SU-DHL-6 (cell line): ENCODE measurements at regions not wholly inside any gene's neighbourhood (a gene's known extent, or its start where the extent isn't known, plus 50 kb on each side); places are given as distances from the start of the nearest gene placed in this dataset.

Experiments used
- H2AFZ ChIP-seq: fragments of 200-600 bp; sonication (generic); 2 replicates; pipeline ENCODE4 v1.6.1; 2014; ENCODE audit warnings: low read depth, mild to moderate bottlenecking, moderate library complexity, mixed read lengths, antibody characterized with exemption, low read length; ENCODE audit not compliant: severe bottlenecking
- H3F3A ChIP-seq: fragments of 200-600 bp; shearing (Covaris generic); 2 replicates; pipeline ENCODE4 v1.6.0; 2016; ENCODE audit warnings: antibody characterized with exemption, mild to moderate bottlenecking; ENCODE audit not compliant: insufficient read depth
- H3K27ac ChIP-seq: fragments of 200-600 bp; sonication (generic); 2 replicates; pipeline ENCODE4 v1.5.1; 2016; ENCODE audit warnings: low read depth, mild to moderate bottlenecking, low read length, moderate library complexity, mixed read lengths
- H3K27me3 ChIP-seq: fragments of 200-600 bp; sonication (generic), shearing (Covaris generic); 2 replicates; pipeline ENCODE4 v1.6.0; 2014; ENCODE audit warnings: mild to moderate bottlenecking, low read length
- H3K36me3 ChIP-seq: fragments of 200-600 bp; sonication (generic); 2 replicates; pipeline ENCODE4 v1.6.1; 2014; ENCODE audit warnings: mild to moderate bottlenecking, low read length, mixed read lengths
- H3K4me2 ChIP-seq: fragments of 300-600, 200-600 bp; shearing (Covaris generic), sonication (generic); 2 replicates; pipeline ENCODE4 v1.6.0; 2014; ENCODE audit warnings: low read length, low read depth, mild to moderate bottlenecking; ENCODE audit not compliant: poor library complexity, severe bottlenecking
- H3K4me3 ChIP-seq: fragments of 200-600 bp; sonication (generic); 2 replicates; pipeline ENCODE4 v1.5.1; 2014; ENCODE audit warnings: antibody characterized with exemption, low read length, mild to moderate bottlenecking, mixed read lengths; ENCODE audit not compliant: insufficient read depth, poor library complexity, severe bottlenecking
- H3K79me2 ChIP-seq: fragments of 200-600 bp; sonication (generic); 2 replicates; pipeline ENCODE4 v1.6.1; 2014; ENCODE audit warnings: mild to moderate bottlenecking, low read length, moderate library complexity; ENCODE audit not compliant: insufficient read depth
- H3K9ac ChIP-seq: fragments of 200-600 bp; sonication (generic); 2 replicates; pipeline ENCODE4 v1.7.0; 2014; ENCODE audit warnings: mild to moderate bottlenecking, low read length
- H3K9me2 ChIP-seq: fragments of 200-600 bp; sonication (generic); replicated peaks from 2 replicates; pipeline ENCODE4 v1.6.1; 2014; ENCODE audit warnings: low read length; ENCODE audit not compliant: insufficient read depth
- H3K9me3 ChIP-seq: fragments of 200-600 bp; sonication (generic); 2 replicates; pipeline ENCODE4 v1.6.1; 2014; ENCODE audit warnings: low read length, mixed read lengths; ENCODE audit not compliant: insufficient read depth
- H4K20me1 ChIP-seq: fragments of 200-600 bp; sonication (generic); 2 replicates; pipeline ENCODE4 v1.6.1; 2014; ENCODE audit warnings: low read depth, mild to moderate bottlenecking, antibody characterized with exemption, low read length, moderate library complexity, mixed read lengths
- EZH2phosphoT487 ChIP-seq: fragments of 200-600 bp; sonication (generic), shearing (Covaris generic); conservative IDR thresholded peaks from 2 replicates; pipeline ENCODE4 v1.6.1; 2018; ENCODE audit warnings: mild to moderate bottlenecking, antibody characterized with exemption, low read length, moderate library complexity, mixed read lengths
- TF ChIP-seq, protein P1 (sequence below): fragments of 200-600 bp; sonication (generic); IDR thresholded peaks from one replicate; pipeline ENCODE4 v1.5.1; 2017; ENCODE audit warnings: antibody characterized with exemption, mild to moderate bottlenecking, low read length, moderate library complexity; ENCODE audit not compliant: insufficient read depth, poor library complexity, severe bottlenecking

DNA sequence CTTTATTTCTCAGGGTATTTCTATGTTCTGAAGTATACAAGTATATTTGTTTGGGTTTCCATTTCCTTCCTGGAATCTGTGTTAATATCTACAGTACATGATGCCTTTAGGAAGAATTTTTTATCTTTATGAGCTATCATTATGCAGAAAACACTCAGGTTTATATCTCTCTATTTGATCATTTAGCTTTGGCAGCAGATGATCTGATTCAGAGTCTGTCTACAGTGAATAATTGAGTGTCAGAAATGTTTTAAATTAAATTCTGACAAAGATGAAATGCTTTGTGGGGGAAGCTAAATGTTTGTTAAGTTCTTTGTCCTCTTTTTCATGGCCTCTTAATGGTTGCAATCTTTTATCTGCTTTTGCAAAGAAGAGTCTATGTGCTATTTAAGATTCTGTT lies 2141.0 kb upstream of the ACO1 start:
- H3K27me3 ChIP-seq, result no peaks in the 10 kb centered on the region
- no peaks in the 10 kb centered on the region for H3K36me3 ChIP-seq
- no peaks in the 10 kb centered on the region for H3K79me2 ChIP-seq
- no peak overlapping the region for H3K9ac ChIP-seq
- no peaks in the 10 kb centered on the region for H3F3A ChIP-seq
- no peak overlapping the region for H3K4me2 ChIP-seq
- H3K9me2 ChIP-seq, result no peaks in the 10 kb centered on the region
- no peak overlapping the region for H3K27ac ChIP-seq
- no peak overlapping the region for H2AFZ ChIP-seq
- no peak for TF ChIP-seq EZH2phosphoT487
- TF ChIP-seq, protein P1, sequence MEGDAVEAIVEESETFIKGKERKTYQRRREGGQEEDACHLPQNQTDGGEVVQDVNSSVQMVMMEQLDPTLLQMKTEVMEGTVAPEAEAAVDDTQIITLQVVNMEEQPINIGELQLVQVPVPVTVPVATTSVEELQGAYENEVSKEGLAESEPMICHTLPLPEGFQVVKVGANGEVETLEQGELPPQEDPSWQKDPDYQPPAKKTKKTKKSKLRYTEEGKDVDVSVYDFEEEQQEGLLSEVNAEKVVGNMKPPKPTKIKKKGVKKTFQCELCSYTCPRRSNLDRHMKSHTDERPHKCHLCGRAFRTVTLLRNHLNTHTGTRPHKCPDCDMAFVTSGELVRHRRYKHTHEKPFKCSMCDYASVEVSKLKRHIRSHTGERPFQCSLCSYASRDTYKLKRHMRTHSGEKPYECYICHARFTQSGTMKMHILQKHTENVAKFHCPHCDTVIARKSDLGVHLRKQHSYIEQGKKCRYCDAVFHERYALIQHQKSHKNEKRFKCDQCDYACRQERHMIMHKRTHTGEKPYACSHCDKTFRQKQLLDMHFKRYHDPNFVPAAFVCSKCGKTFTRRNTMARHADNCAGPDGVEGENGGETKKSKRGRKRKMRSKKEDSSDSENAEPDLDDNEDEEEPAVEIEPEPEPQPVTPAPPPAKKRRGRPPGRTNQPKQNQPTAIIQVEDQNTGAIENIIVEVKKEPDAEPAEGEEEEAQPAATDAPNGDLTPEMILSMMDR, result no peak
- no peak overlapping the region for H3K4me3 ChIP-seq
- H4K20me1 ChIP-seq, result no peaks in the 10 kb centered on the region
- no peaks in the 10 kb centered on the region for H3K9me3 ChIP-seq

- Histone ChIP-seq H3K4me2 (no peak overlapping the region), H3F3A (no peaks in the 10 kb centered on the region), H4K20me1 (no peaks in the 10 kb centered on the region), H3K9me3 (no peaks in the 10 kb centered on the region), H3K9ac (no peak overlapping the region), H3K27ac (no peak overlapping the region), H2AFZ (no peak overlapping the region), H3K27me3 (no peaks in the 10 kb centered on the region), H3K4me3 (no peak overlapping the region), H3K9me2 (no peaks in the 10 kb centered on the region), H3K36me3 (no peaks in the 10 kb centered on the region), H3K79me2 (no peaks in the 10 kb centered on the region)
- no peak for TF ChIP-seq EZH2phosphoT487
- TF ChIP-seq, protein P1, result no peak
Measured at GRCh38 chr9:30244877-30245276, 2139.6 kb upstream of the ACO1 start.

GRCh38 chr9:30250872-30251271 lies 2133.6 kb upstream of the ACO1 start:
- H3K9me2 ChIP-seq, result 0 out of 2 replicates have a peak, but pooled peaks cover 3% of the 10 kb centered on the region
- no peaks in the 10 kb centered on the region for H3K9me3 ChIP-seq
- no peak overlapping the region for H3K4me3 ChIP-seq
- no peak overlapping the region for H3K4me2 ChIP-seq
- no peak overlapping the region for H3K27ac ChIP-seq
- no peak for TF ChIP-seq EZH2phosphoT487
- TF ChIP-seq, protein P1, result no peak
- H2AFZ ChIP-seq, result no peak overlapping the region
- no peaks in the 10 kb centered on the region for H3K27me3 ChIP-seq
- H4K20me1 ChIP-seq, result no peaks in the 10 kb centered on the region
- no peaks in the 10 kb centered on the region for H3K79me2 ChIP-seq
- no peak overlapping the region for H3K9ac ChIP-seq
- H3K36me3 ChIP-seq, result no peaks in the 10 kb centered on the region
- no peaks in the 10 kb centered on the region for H3F3A ChIP-seq

GRCh38 chr9:30258094-30258493 lies 2126.3 kb upstream of the ACO1 start:
- Histone ChIP-seq H4K20me1 (no peaks in the 10 kb centered on the region), H3F3A (no peaks in the 10 kb centered on the region), H3K79me2 (no peaks in the 10 kb centered on the region), H3K9me3 (no peaks in the 10 kb centered on the region), H3K27ac (no peak overlapping the region), H2AFZ (no peak overlapping the region), H3K4me3 (no peak overlapping the region), H3K4me2 (no peak overlapping the region), H3K36me3 (no peaks in the 10 kb centered on the region), H3K9me2 (peaks cover 4% of the 10 kb centered on the region; the same call in 1 of the 2 replicates), H3K27me3 (no peaks in the 10 kb centered on the region), H3K9ac (no peak overlapping the region)
- no peak for TF ChIP-seq EZH2phosphoT487
- TF ChIP-seq, protein P1, result no peak
